Nephron progenitor cell (in vitro differentiated cells): ENCODE measurements at regions not wholly inside any gene's neighbourhood (a gene's known extent, or its start where the extent isn't known, plus 50 kb on each side); places are given as distances from the start of the nearest gene placed in this dataset.
"Not testable (repeated sequence)": the region's sequence is repeated elsewhere in the genome, so short reads cannot be mapped to it uniquely, and the experiment has no call there.

Experiments used
- DNase-seq: peaks from one replicate; pipeline ENCODE4 v3.0.0; 2021
- H3K27ac Mint-ChIP-seq: 2 replicates; pipeline ENCODE4 v1.8.0; 2021; ENCODE audit warnings: mild to moderate bottlenecking, moderate library complexity, mixed read lengths
- H3K27me3 Mint-ChIP-seq: 2 replicates; pipeline ENCODE4 v1.8.0; 2021; ENCODE audit warnings: mild to moderate bottlenecking, low read depth, mixed read lengths; ENCODE audit not compliant: poor library complexity
- H3K36me3 Mint-ChIP-seq: 2 replicates; pipeline ENCODE4 v1.8.0; 2021; ENCODE audit warnings: low read depth, mixed read lengths
- H3K4me1 Mint-ChIP-seq: 2 replicates; pipeline ENCODE4 v1.8.0; 2021; ENCODE audit warnings: mixed read lengths
- H3K4me3 Mint-ChIP-seq: 2 replicates; pipeline ENCODE4 v1.8.0; 2021; ENCODE audit warnings: mild to moderate bottlenecking, moderate library complexity, mixed read lengths
- H3K9me3 Mint-ChIP-seq: 2 replicates; pipeline ENCODE4 v1.8.0; 2021; ENCODE audit warnings: mild to moderate bottlenecking, moderate library complexity, mixed read lengths
- TF ChIP-seq, protein P1 (sequence below): fragments of 200-600 bp; sonication (generic); IDR thresholded peaks from 2 replicates; pipeline ENCODE4 v1.5.0; 2021; ENCODE audit warnings: antibody characterized with exemption

DNA sequence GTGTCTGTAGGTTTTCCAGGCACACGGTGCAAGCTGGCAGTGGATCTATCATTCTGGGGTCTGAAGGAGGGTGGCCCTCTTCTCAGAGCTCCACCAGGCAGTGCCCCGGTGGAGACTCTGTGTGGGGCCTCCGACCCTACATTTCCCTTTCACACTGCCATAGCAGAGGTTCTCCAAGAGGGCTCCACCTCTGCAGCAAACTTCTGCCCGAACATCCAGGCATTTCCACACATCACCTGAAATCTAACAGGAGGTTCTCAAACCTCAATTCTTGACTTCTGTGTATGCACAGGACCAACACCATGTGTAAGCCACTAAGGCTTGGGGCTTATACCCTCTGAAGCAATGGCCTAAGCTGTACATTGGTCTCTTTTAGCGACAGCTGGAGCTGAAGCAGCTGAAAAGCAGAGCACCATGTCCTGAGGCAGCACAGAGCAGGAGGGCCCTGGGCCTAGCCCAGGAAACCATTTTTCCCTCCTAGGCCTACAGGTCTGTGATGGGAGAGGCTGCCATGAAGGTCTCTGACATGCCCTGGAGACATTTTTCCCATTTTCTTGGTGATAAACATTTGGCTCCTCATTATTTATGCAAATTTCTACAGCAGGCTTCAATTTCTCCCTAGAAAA, 253.3 kb downstream of the ERMARD start:
- no peak for DNase-seq
- TF ChIP-seq, protein P1, sequence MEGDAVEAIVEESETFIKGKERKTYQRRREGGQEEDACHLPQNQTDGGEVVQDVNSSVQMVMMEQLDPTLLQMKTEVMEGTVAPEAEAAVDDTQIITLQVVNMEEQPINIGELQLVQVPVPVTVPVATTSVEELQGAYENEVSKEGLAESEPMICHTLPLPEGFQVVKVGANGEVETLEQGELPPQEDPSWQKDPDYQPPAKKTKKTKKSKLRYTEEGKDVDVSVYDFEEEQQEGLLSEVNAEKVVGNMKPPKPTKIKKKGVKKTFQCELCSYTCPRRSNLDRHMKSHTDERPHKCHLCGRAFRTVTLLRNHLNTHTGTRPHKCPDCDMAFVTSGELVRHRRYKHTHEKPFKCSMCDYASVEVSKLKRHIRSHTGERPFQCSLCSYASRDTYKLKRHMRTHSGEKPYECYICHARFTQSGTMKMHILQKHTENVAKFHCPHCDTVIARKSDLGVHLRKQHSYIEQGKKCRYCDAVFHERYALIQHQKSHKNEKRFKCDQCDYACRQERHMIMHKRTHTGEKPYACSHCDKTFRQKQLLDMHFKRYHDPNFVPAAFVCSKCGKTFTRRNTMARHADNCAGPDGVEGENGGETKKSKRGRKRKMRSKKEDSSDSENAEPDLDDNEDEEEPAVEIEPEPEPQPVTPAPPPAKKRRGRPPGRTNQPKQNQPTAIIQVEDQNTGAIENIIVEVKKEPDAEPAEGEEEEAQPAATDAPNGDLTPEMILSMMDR = no peak
- Mint-ChIP-seq H3K27me3 (peaks cover 33% of the 10 kb centered on the region), H3K9me3 (peaks cover 49% of the 10 kb centered on the region), H3K27ac (no peak overlapping the region), H3K36me3 (peaks cover 23% of the 10 kb centered on the region), H3K4me3 (no peak overlapping the region), H3K4me1 (peaks cover 24% of the 10 kb centered on the region)

DNA sequence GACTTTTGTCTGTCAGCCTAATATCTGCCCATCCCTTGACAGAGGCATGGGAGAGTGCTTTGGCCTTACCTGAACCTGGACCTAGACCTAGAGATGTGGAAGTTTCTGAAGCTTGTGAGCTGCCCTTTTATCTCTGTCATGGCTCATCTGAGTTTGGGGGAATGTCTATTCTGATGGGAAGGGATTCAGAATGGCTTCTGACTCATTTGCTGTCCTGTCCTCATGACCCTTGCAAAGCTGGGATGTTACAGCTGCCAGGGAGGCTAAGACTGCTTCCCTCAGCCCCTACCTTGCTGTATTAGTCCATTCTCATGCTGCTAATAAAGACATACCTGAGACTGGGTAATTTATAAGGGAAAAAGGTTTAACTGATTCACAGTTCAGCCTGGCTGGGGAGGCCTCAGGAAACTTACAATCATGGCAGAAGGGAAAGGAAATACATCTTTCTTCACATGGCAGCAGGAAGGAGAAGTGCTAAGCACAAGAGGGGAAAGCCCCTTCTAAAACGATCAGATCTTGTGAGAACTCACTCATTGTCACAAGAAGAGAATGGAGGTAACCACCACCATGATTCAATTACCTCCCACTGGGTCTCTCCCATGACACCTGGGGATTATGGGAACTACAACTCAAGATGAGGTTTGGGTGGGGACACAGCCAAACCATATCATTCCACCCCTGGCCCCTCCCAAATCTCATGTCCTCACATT, 252.2 kb downstream of the ERMARD start:
- no peak for DNase-seq
- Mint-ChIP-seq H3K27me3 (peaks cover 33% of the 10 kb centered on the region), H3K4me1 (peaks cover 22% of the 10 kb centered on the region), H3K9me3 (peaks cover 49% of the 10 kb centered on the region), H3K27ac (no peak overlapping the region), H3K36me3 (peaks cover 23% of the 10 kb centered on the region), H3K4me3 (no peak overlapping the region)
- TF ChIP-seq, protein P1 = no peak

DNA sequence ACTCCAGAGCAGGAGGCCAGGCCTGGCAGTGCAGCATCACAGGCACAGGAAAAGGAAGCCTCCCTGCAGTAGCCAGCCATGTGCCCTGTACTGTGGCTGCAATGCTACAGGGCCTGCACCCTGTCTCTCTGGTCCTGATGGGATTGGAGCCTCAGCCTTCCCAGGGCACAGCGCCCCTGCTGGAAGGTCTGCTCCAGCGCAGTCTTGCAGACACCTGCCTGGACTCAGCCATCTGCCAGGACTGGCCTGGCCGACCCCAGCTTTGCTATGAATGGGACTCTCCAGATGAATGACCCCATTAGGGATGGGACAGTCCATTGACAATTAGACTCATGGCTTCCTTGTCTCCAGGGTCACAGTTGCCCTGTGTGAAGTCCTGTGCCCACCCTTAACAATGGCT, 251.6 kb downstream of the ERMARD start:
- H3K9me3 Mint-ChIP-seq = peaks cover 49% of the 10 kb centered on the region
- peaks cover 33% of the 10 kb centered on the region for H3K27me3 Mint-ChIP-seq
- H3K27ac Mint-ChIP-seq = no peak overlapping the region
- peaks cover 16% of the 10 kb centered on the region for H3K4me1 Mint-ChIP-seq
- TF ChIP-seq, protein P1 = no peak
- no peak for DNase-seq
- no peak overlapping the region for H3K4me3 Mint-ChIP-seq
- H3K36me3 Mint-ChIP-seq = peaks cover 23% of the 10 kb centered on the region

DNA sequence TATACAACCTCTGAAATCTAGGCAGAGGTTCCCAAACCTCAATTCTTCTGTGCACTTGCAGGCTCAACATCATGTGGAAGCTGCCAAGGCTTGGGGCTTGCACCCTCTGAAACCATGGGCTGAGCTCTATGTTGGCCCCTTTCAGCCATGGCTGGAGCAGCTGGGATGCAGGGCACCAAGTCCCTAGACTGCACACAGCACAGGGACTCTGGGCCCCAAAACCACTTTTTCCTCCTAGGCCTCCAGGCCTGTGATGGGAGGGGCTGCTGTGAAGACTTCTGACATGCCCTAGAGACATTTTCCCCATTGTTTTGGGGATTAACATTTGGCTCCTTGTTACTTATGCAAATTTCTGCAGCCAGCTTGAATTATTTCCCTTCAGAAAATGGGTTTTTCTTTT, 250.4 kb downstream of the ERMARD start:
- not testable (repeated sequence) for H3K4me1 Mint-ChIP-seq, H3K4me3 Mint-ChIP-seq, DNase-seq, H3K27ac Mint-ChIP-seq
- H3K36me3 Mint-ChIP-seq = peaks cover 23% of the 10 kb centered on the region
- H3K27me3 Mint-ChIP-seq = peaks cover 23% of the 10 kb centered on the region
- peaks cover 49% of the 10 kb centered on the region for H3K9me3 Mint-ChIP-seq

DNA sequence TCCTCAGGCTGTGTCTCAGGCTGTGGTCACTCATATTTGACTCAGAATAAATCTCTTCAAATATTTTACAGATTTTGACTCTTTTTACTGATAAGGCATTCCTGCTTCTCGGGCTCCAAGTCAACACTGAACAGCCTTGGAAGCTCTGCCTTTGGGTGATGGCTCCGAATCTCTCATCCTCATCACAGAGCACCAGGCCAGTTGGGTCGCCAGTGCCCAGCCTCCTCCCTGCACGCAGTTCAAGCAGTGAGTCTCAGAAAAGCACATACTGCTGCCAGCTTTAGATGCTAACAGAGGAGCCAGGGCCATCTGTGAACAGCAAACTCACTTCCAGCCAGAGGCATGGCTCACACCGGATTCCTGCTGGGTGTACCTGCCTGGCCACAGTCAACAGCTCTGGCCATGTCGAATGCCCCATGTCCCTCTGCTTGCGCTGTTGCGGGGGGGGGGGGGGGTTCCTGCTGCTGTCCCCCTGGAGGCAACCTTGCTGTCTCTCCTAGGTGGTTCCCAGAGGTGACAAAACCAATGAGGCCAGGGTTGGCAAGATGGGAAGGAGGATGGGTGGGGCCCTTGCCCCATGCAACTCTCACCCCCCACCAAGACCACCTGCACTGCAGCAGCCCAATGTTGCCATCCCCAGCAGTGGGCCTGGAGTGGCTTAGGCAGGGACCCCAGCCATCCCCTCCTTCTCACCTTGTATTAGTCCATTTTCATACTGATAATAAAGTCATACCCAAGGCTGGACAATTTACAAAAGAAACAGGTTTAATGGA, 248.8 kb downstream of the ERMARD start:
- no peak overlapping the region for H3K4me3 Mint-ChIP-seq
- H3K27me3 Mint-ChIP-seq = peaks cover 10% of the 10 kb centered on the region
- TF ChIP-seq, protein P1 = no peak
- H3K27ac Mint-ChIP-seq = no peak overlapping the region
- H3K9me3 Mint-ChIP-seq = peaks cover 43% of the 10 kb centered on the region
- H3K4me1 Mint-ChIP-seq = no peaks in the 10 kb centered on the region
- no peak for DNase-seq
- H3K36me3 Mint-ChIP-seq = peaks cover 19% of the 10 kb centered on the region

DNA sequence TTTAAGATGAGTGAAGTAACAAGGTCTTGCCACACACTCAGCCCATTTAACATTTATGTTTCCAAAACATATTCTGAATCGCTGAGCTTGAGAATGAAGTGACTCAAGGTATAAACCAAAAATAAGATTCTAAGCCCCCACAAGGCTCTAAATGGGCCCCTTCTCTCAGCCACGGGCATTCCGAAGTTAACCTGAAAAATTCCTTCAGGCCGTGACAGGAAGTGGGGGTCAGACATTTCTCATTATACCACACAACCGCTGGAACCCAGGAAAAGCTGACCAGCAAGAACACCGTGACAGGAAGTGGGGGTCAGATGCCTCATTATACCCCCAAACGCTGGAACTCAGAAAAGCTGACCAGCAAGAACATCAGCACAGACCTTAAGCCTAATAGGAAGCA, 247.9 kb downstream of the ERMARD start:
- H3K27ac Mint-ChIP-seq = no peak overlapping the region
- DNase-seq = no peak
- peaks cover 7% of the 10 kb centered on the region for H3K27me3 Mint-ChIP-seq
- H3K4me1 Mint-ChIP-seq = no peaks in the 10 kb centered on the region
- H3K4me3 Mint-ChIP-seq = no peak overlapping the region
- TF ChIP-seq, protein P1 = no peak
- peaks cover 16% of the 10 kb centered on the region for H3K36me3 Mint-ChIP-seq
- H3K9me3 Mint-ChIP-seq = peaks cover 38% of the 10 kb centered on the region
